ENCODE measurements at regions not wholly inside any gene's neighbourhood (a gene's known extent, or its start where the extent isn't known, plus 50 kb on each side); places are given as distances from the start of the nearest gene placed in this dataset.

- TF ChIP-seq CTCF (IDR thresholded peaks at IDR 0.05; ENCODE audit: low read depth, low read length) (no peak), EZH2phosphoT487 (IDR thresholded peaks at IDR 0.05; ENCODE audit: low read depth) (no peak)
Observed at GRCh38 chr2:60028849-60029565, 524.4 kb downstream of the BCL11A start.

All from OCI-LY3 (cell line).